IMR-90 (cell line): ENCODE measurements at regions not wholly inside any gene's neighbourhood (a gene's known extent, or its start where the extent isn't known, plus 50 kb on each side); places are given as distances from the start of the nearest gene placed in this dataset.

ENCODE experiments used
- ATAC-seq: fragments of 200-7000 bp; cut with Tn5 transposase; 2 replicates; pipeline ENCODE4 v1.9.1; 2020; ENCODE audit warnings: low read depth, mild to moderate bottlenecking, moderate library complexity
- BruUV-seq: library from RNA; stranded (reverse); fragments of 400-500 nt; replicated peaks from 2 replicates; lab custom pipeline; 2021; lab: Mats Ljungman, UMichigan
- CTCF ChIA-PET: fragments of 300-600 bp; formaldehyde crosslinking; extraction: SDS; loops from one replicate; lab custom pipeline; 2021; ENCODE audit warnings: antibody characterized with exemption; lab: Yijun Ruan, JAX
- POLR2A ChIA-PET: fragments of 300-600 bp; sonication (Branson Sonifier 250); formaldehyde crosslinking; loops from one replicate; lab custom pipeline; 2022; ENCODE audit warnings: antibody characterized with exemption; ENCODE audit not compliant: unreplicated experiment; lab: Charles Lee
- DNase-seq: peaks from one replicate; pipeline ENCODE4 v3.0.0; 2013
- H2AFZ ChIP-seq: replicated peaks from 2 replicates; pipeline ENCODE3; 2013; ENCODE audit warnings: low read length, mild to moderate bottlenecking; ENCODE audit not compliant: poor library complexity
- H2AK5ac ChIP-seq: 2 replicates; pipeline ENCODE4 v1.6.1; 2013; ENCODE audit warnings: low read depth, low read length, inconsistent platforms
- H2AK9ac ChIP-seq: replicated peaks from 2 replicates; pipeline ENCODE3; 2013; ENCODE audit warnings: mild to moderate bottlenecking, low read depth, low read length, moderate library complexity; ENCODE audit not compliant: poor library complexity
- H2BK120ac ChIP-seq: 2 replicates; pipeline ENCODE4 v1.6.1; 2013; ENCODE audit warnings: low read depth, low read length, inconsistent platforms
- H2BK15ac ChIP-seq: 3 replicates; pipeline ENCODE4 v1.6.1; 2013; ENCODE audit warnings: low read depth, low read length, inconsistent platforms
- H2BK20ac ChIP-seq: 2 replicates; pipeline ENCODE4 v1.6.1; 2013; ENCODE audit warnings: low read depth, mild to moderate bottlenecking, inconsistent platforms, low read length, moderate library complexity
- H2BK5ac ChIP-seq: 2 replicates; pipeline ENCODE4 v1.6.1; 2013; ENCODE audit warnings: mild to moderate bottlenecking, low read depth, low read length, inconsistent platforms; ENCODE audit not compliant: poor library complexity, severe bottlenecking
- H3K14ac ChIP-seq: replicated peaks from 2 replicates; pipeline ENCODE4 v1.6.1; 2013; ENCODE audit warnings: low read depth, low read length, inconsistent platforms
- H3K18ac ChIP-seq: 2 replicates; pipeline ENCODE4 v1.6.1; 2013; ENCODE audit warnings: low read depth, low read length, control low read depth
- H3K23ac ChIP-seq: 2 replicates; pipeline ENCODE4 v1.6.1; 2013; ENCODE audit warnings: low read depth, low read length, inconsistent platforms
- H3K27ac ChIP-seq: 2 replicates; pipeline ENCODE4 v1.5.1; 2013; ENCODE audit warnings: mild to moderate bottlenecking, control low read depth, low read length; ENCODE audit not compliant: insufficient read depth
- H3K27me3 ChIP-seq: 2 replicates; pipeline ENCODE4 v1.6.1; 2013; ENCODE audit warnings: low read length; ENCODE audit not compliant: control insufficient read depth, insufficient read depth
- H3K36me3 ChIP-seq: 2 replicates; pipeline ENCODE4 v1.6.1; 2013; ENCODE audit warnings: low read length, mixed read lengths; ENCODE audit not compliant: control insufficient read depth, insufficient read depth
- H3K4ac ChIP-seq: 2 replicates; pipeline ENCODE4 v1.6.1; 2013; ENCODE audit warnings: low read depth, low read length, inconsistent platforms
- H3K4me1 ChIP-seq: 2 replicates; pipeline ENCODE4 v1.6.1; 2013; ENCODE audit warnings: low read length, mixed read lengths; ENCODE audit not compliant: control insufficient read depth, insufficient read depth
- H3K4me2 ChIP-seq: 2 replicates; pipeline ENCODE4 v1.6.1; 2013; ENCODE audit warnings: low read depth, mild to moderate bottlenecking, control low read depth, low read length, moderate library complexity
- H3K4me3 ChIP-seq: 2 replicates; pipeline ENCODE4 v1.5.1; 2013; ENCODE audit warnings: low read depth, mild to moderate bottlenecking, control low read depth, low read length, moderate library complexity; ENCODE audit not compliant: insufficient read depth
- H3K56ac ChIP-seq: 2 replicates; pipeline ENCODE4 v1.6.1; 2013; ENCODE audit warnings: low read length, inconsistent platforms; ENCODE audit not compliant: insufficient read depth; ENCODE audit errors: extremely low read depth
- H3K79me1 ChIP-seq, 2 experiments: 2 replicates each; pipeline ENCODE4 v1.6.1; 2013; ENCODE audit warnings: low read length in 2 of 2, inconsistent platforms in 1 of 2, low read depth in 1 of 2
- H3K9ac ChIP-seq: 2 replicates; pipeline ENCODE4 v1.6.1; 2013; ENCODE audit warnings: low read depth, low read length, control low read depth
- H3K9me1 ChIP-seq: 2 replicates; pipeline ENCODE4 v1.6.1; 2013; ENCODE audit warnings: low read length, inconsistent platforms; ENCODE audit not compliant: insufficient read depth
- H3K9me3 ChIP-seq: 2 replicates; pipeline ENCODE4 v1.6.1; 2013; ENCODE audit warnings: low read length; ENCODE audit not compliant: control insufficient read depth, insufficient read depth
- H4K20me1 ChIP-seq: 2 replicates; pipeline ENCODE4 v1.6.1; 2013; ENCODE audit warnings: low read length, inconsistent platforms; ENCODE audit not compliant: insufficient read depth
- H4K5ac ChIP-seq: 2 replicates; pipeline ENCODE4 v1.6.1; 2013; ENCODE audit warnings: mild to moderate bottlenecking, low read depth, low read length, control low read depth
- H4K8ac ChIP-seq, 2 experiments: 2 replicates each; pipeline ENCODE4 v1.6.1; 2013; ENCODE audit warnings: low read depth in 2 of 2, low read length in 2 of 2, control low read depth in 1 of 2, inconsistent platforms in 1 of 2
- H4K91ac ChIP-seq: 2 replicates; pipeline ENCODE4 v1.6.1; 2013; ENCODE audit warnings: low read depth, low read length, inconsistent platforms; ENCODE audit not compliant: insufficient read depth
- CHD1 ChIP-seq: IDR thresholded peaks from 2 replicates; pipeline ENCODE4 v1.6.1; 2012; ENCODE audit warnings: low read depth, low read length, improper control_type of control experiment
- RAD21 ChIP-seq: IDR thresholded peaks from 2 replicates; pipeline ENCODE4 v1.6.1; 2012; ENCODE audit warnings: low read length, improper control_type of control experiment
- dilution Hi-C: fragments of 300-500 bp; cut with HindIII; formaldehyde crosslinking; loops from one replicate; pipeline ENCODE4 v1.14.3; 2018; ENCODE audit warnings: low sequenced_read_pairs; ENCODE audit not compliant: unreplicated experiment
- in situ Hi-C: fragments of 300-500 bp; cut with MboI; formaldehyde crosslinking; loops from 3 replicates; pipeline ENCODE4 v1.14.3; 2019; ENCODE audit warnings: low sequenced_read_pairs, inconsistent platforms, mixed read lengths
- intact Hi-C: fragments of 100-400 bp; cut with micrococcal nuclease; formaldehyde crosslinking; loops from 2 replicates; pipeline ENCODE4 v1.10.0; 2022

DNA sequence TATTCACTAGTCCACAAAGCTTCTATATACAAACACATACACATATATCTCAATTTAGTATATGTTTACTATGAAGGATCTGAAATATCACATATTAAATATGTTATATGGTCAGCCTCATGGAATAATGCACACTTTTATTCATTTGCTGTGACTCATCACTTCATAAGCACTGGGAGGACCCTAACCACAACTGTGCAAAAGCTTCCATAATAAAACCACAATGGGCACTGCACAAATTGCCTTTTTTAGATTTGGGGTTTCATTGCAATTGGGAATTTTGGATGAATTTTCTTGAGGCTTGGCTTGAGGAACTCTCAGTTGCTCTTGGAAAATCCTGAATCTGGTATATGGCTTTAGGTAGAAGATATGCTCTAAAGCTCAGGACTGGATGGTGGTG lies 399.4 kb downstream of the C12orf75 start:
- Histone ChIP-seq H2AFZ (no peak overlapping the region), H3K4me3 (no peak overlapping the region), H4K91ac (no peak overlapping the region), H2AK5ac (no peak overlapping the region), H3K4ac (no peak overlapping the region), H3K79me1 (no peaks in the 10 kb centered on the region), H3K27ac (no peak overlapping the region), H3K4me1 (no peaks in the 10 kb centered on the region), H3K18ac (no peak overlapping the region), H3K23ac (no peak overlapping the region), H3K56ac (no peak overlapping the region), H3K9me3 (no peaks in the 10 kb centered on the region), H3K4me2 (no peak overlapping the region), H3K27me3 (peaks cover 20% of the 10 kb centered on the region), H3K14ac (no peak overlapping the region), H2AK9ac (no peak overlapping the region), H4K20me1 (no peaks in the 10 kb centered on the region), H2BK15ac (no peak overlapping the region), H2BK20ac (no peak overlapping the region), H2BK5ac (no peak overlapping the region), H4K8ac (no peak overlapping the region), H3K36me3 (no peaks in the 10 kb centered on the region), H4K5ac (no peak overlapping the region), H2BK120ac (no peak overlapping the region), H3K9me1 (no peaks in the 10 kb centered on the region), H3K9ac (no peak overlapping the region)
- in situ Hi-C loops: no loop called here
- intact Hi-C loops: no loop called here
- POLR2A ChIA-PET: no interaction called here
- TF ChIP-seq CHD1 (no peak), RAD21 (no peak)
- BruUV-seq: no TSS peak
- dilution Hi-C loops: no loop called here
- no peak for ATAC-seq
- CTCF ChIA-PET: interaction anchor here (1.0 kb wide), 1 partner anchor 10 kb away, joined by 3 read pairs; no protein-coding TSS in a partner anchor
- no peak for DNase-seq
